ENCODE measurements at regions not wholly inside any gene's neighbourhood (a gene's known extent, or its start where the extent isn't known, plus 50 kb on each side); places are given as distances from the start of the nearest gene placed in this dataset.
"Not testable (repeated sequence)": the region's sequence is repeated elsewhere in the genome, so short reads cannot be mapped to it uniquely, and the experiment has no call there.

GRCh38 chr5:154588833-154589425, 110.9 kb upstream of the HAND1 start:
- DNase-seq (ENCODE audit: low spot score) = not testable (repeated sequence)

DNA sequence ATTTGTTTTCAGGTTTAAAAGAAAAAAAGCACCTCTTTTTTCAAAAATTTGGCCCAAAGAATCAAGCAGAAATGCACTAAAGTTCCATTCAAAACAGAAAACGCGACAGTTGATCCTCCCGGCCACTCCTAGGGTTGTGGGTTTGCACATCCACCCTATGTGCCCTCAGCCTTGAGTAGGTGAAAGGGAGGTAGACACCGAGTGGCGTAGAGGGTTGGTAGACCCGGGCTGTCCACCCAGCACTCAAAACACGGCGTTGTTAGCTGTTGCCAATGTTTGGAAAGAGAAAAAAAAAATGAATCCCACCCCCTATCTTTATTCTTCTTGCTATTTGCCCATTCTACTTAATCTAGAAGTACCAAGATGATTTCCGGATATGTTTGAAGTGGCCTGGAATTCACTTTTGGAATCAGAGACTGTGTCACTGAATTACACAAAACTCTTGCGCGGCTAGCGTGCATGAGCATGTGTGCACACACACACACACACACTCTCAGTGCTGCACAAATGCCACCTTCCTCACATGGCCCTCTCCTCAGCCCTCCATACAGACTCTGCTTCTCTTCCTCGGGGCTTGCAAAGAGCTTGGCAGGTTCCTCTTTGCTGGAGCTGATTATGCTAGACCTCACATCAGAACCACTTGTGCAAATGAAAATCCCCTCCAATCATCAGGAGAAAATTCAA, 110.2 kb upstream of the HAND1 start:
- no peak for DNase-seq (ENCODE audit: low spot score)

- DNase-seq (ENCODE audit: low spot score) = no peak
Measured at GRCh38 chr5:154587123-154588026, 109.3 kb upstream of the HAND1 start.

DNA sequence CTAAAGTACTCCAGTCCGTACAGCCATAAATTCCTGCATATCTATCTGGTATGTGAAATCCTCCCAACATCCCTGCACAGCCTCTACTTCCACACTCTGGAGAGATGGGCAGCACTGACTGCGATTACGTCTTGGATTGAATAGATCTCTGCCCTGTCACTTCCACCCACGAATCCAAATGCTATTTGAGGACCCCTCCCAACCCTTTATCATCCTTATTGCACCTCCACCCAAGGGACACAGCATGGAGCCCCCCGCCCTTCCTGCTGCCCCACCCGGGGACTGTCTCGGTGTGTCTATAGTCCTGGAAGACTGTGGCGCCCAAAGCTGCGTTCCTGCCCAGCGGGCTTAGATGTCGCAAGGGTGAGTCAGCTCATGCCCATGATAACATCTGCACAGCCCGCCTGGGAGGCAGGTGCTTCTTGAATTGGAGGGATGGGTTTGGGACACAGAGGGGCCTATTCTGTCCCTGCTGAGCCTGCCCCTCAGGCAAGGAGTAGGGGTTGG, 105.7 kb upstream of the HAND1 start:
- DNase-seq (ENCODE audit: low spot score) = peak; percentile 48

DNA sequence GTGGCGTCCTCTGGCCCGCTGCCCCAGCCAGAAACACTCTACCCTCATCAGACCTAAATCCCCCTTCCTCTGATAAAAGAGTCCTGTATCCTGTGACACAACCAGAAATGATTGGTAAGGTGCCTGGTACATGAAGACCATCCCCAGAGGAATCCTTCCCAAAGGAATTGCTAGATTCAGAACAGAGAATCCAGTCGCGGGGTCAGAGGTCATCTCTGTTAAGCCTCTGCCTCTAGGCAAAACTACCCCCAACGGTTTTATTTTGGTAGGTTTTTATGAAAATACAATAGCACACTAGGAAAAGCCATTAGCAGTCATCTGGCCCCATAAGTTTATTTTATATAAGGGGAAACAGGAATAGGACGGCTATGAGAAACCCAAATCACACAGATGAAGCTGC, 102.4 kb upstream of the HAND1 start:
- DNase-seq (ENCODE audit: low spot score) = no peak

DNA sequence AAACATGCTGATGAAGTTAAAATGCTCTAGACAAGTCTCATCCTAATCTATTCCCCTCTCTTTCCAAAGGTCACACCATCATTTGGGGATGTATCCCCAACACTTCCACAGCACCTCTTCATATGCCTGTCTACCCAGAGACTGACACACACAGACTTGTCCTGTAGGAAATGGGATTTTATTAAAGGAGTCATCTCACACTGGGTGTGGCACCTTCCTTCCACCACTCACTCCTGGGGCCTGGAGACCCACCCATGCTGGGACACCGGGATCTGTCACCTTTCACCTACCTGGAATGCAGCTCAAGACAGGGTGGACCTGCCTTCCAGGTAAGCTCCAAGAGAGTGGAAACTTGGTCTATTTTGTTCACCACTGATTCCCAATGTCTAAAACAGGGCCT, 99.4 kb upstream of the HAND1 start:
- DNase-seq (ENCODE audit: low spot score) = no peak

DNA sequence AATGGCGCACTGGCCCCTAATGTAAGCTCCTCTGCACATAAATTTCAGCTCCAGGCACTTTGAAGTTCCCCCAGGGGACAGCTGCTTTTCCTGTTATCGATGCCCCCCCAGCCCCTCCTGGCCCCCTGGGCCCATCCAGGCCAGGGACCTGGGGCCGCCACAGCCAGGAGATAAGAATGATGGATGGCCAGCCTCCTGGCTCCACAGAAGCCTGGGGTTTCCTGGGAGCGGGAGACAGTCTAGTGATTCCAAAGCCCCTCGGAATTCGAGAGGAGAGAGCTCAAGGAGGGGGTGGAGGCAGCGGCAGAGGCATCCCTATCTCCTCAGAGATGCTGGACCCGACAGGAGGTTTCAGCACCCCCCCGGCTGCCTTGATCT, 98.4 kb upstream of the HAND1 start:
- no peak for DNase-seq (ENCODE audit: low spot score)

DNA sequence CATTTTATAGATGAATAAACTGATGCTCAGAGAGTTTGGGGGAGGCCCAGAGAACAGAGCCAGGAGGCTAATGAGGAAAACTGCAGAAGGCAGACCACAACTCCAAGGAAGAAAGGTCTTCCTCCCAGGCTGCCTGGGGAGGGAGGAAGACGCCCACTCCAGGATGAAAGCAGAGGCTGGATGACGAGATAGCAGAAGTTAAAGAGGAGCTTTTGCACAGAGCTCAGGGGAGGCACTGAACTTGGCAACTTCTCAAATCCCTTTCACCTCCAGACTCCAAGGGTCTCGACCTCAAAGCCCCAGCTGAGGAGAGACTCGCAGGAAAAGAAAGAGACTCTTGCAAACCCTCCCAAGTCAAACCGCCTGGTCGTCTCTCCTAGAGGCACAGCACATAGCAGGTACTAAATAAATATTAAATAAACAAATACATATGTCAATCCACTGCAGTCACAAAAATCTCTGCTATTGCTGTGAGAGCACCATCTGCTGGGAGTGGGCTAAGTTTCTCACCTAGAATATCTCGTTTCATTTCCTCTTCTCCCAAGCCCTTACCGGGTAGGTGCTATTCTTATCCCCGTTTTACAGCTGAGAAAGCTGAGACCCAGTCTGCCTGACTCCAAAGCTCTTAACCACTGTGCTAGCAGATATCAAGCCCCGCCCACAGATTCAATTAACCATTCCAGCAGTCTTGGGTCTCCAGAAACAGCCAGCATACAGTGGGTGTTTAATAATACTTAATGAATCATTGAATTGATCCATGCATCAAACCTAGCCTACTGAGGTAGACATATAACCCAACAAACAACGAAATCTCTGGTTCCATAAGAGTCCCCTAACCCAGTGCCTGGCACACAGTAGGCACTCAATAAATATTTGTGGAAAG, 97.8 kb upstream of the HAND1 start:
- DNase-seq (ENCODE audit: low spot score) = no peak

- no peak for DNase-seq (ENCODE audit: low spot score)
Measured at GRCh38 chr5:154573011-154573410, 95.0 kb upstream of the HAND1 start.

- DNase-seq (ENCODE audit: low spot score) = no peak
Measured at GRCh38 chr5:154571325-154572035, 93.5 kb upstream of the HAND1 start.

DNA sequence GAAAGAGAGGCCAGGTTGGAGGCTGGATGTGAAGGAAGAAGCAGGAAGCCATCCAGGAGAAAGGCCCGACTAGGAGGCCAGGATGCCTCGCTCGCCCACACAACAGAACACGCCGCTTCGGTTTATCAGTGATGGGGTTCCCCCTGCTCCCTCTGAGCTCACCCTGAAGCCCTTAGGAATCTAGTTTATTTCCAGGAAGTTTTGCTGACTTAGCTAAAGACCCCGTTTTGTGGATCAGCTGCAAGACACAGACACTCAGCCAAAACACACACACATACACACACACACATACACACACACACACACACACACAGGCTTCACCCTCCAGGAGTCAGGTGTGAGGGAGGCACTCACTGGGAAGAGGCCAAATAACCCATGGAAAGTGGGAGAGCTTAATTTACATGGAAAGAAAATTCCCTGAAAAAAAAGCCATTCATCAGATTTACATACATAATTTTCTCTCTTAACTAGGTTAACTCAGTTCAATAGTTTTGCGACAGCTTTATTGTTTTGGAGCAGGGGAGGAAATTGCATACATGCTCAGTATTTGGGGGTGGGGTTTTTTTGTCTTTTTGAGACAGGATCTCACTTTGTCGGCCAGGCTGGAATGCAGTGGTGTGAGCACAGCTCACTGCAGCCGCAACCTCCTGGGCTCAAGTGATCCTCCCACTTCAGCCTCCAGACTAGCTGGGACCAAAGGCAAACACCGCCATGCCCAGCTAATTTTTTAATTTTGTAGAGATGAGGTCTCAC, 92.7 kb upstream of the HAND1 start:
- no peak for DNase-seq (ENCODE audit: low spot score)

DNA sequence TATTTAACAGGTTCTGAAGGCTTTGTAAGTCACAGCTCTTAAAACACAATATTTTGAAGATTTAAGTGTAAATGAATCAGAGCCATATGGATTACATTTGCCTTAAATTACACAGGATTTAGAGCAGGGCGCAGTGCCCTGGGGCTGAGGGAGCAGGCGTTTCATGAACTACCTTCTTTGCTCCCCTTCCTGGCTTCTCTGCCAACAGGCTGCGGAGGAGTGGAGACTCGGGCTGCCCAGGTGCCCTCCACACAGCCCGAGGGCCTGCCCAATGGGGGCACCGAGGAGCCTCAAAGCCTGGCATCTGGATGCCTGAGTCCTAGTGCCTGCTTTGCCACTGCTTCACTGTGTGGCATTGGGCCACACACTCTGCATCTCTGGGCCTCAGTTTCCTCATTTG, 90.6 kb upstream of the HAND1 start:
- no peak for DNase-seq (ENCODE audit: low spot score)

- DNase-seq (ENCODE audit: low spot score) = no peak
Measured at GRCh38 chr5:154567155-154567554, 89.1 kb upstream of the HAND1 start.

- DNase-seq (ENCODE audit: low spot score) = no peak
Measured at GRCh38 chr5:154566146-154566680, 88.2 kb upstream of the HAND1 start.

GRCh38 chr5:154565123-154565522, 87.1 kb upstream of the HAND1 start:
- DNase-seq (ENCODE audit: low spot score) = no peak

- no peak for DNase-seq (ENCODE audit: low spot score)
Measured at GRCh38 chr5:154562244-154562880, 84.3 kb upstream of the HAND1 start.

- DNase-seq (ENCODE audit: low spot score) = no peak
Measured at GRCh38 chr5:154559398-154560276, 81.6 kb upstream of the HAND1 start.

DNA sequence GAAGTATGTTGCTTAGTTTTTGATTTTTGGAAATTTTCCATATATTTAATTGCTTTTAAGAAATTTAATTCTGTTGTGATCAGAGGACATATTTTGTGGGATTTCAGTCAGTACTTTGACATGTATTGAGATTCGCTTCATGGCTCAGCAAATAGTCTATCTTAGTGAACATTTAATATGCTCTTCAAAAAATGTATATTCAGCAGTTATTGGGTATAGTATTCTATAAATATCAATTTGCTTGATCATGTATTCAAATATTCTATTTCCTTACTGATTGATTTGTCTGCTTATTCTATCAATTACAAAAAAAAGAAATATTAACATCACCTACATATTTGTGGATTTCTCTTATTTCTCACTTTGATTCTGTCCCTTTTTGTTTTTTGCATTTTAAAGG, 79.5 kb upstream of the HAND1 start:
- DNase-seq (ENCODE audit: low spot score) = no peak
